ENCODE measurements at regions not wholly inside any gene's neighbourhood (a gene's known extent, or its start where the extent isn't known, plus 50 kb on each side); places are given as distances from the start of the nearest gene placed in this dataset.
A peak's percentile ranks its signal among the peaks of the same experiment; 100 is the strongest.

GRCh38 chr15:46441294-46442062, 806.6 kb downstream of the SQOR start:
- Histone ChIP-seq H3K27me3 (no peaks in the 10 kb centered on the region), H3K27ac (peak overlapping the region; percentile 31 to 60), H3K36me3 (no peaks in the 10 kb centered on the region), H3K4me3 (no peak overlapping the region), H3K9me3 (no peaks in the 10 kb centered on the region), H3K4me1 (peaks cover 0 to 6% of the 10 kb centered on the region in 2 donors)
- intact Hi-C loops (cut with DNase I) = no loop called here
- TF ChIP-seq CTCF (IDR thresholded peaks at IDR 0.05) = no peak
- no peak for DNase-seq (ENCODE audit: low spot score in 2 of 2)

- intact Hi-C loops (cut with DNase I) = no loop called here
- H3K9me3 ChIP-seq = no peaks in the 10 kb centered on the region
- H3K4me3 ChIP-seq = no peak overlapping the region
- H3K27ac ChIP-seq = peak overlapping the region; percentile 31 to 60
- no peaks in the 10 kb centered on the region for H3K27me3 ChIP-seq
- DNase-seq (ENCODE audit: low spot score in 2 of 2) = peak in 1 of 2 donors; percentile 64
- H3K4me1 ChIP-seq = peaks cover 0 to 6% of the 10 kb centered on the region in 2 donors
- no peak for TF ChIP-seq CTCF (IDR thresholded peaks at IDR 0.05)
- no peaks in the 10 kb centered on the region for H3K36me3 ChIP-seq
Measured at GRCh38 chr15:46442184-46442583, 807.4 kb downstream of the SQOR start.

GRCh38 chr15:46442901-46443590, 808.2 kb downstream of the SQOR start:
- no peak overlapping the region for H3K4me3 ChIP-seq
- no peak for DNase-seq (ENCODE audit: low spot score in 2 of 2)
- intact Hi-C loops (cut with DNase I) = no loop called here
- H3K36me3 ChIP-seq = no peaks in the 10 kb centered on the region
- no peak for TF ChIP-seq CTCF (IDR thresholded peaks at IDR 0.05)
- H3K4me1 ChIP-seq = peaks cover 0 to 6% of the 10 kb centered on the region in 2 donors
- no peaks in the 10 kb centered on the region for H3K27me3 ChIP-seq
- H3K9me3 ChIP-seq = no peaks in the 10 kb centered on the region
- peak overlapping the region in 1 of 2 donors; percentile 31 for H3K27ac ChIP-seq

GRCh38 chr15:46450112-46450809, 815.4 kb downstream of the SQOR start:
- Histone ChIP-seq H3K4me3 (no peak overlapping the region), H3K27ac (no peak overlapping the region), H3K4me1 (no peaks in the 10 kb centered on the region), H3K9me3 (no peaks in the 10 kb centered on the region), H3K36me3 (no peaks in the 10 kb centered on the region), H3K27me3 (no peaks in the 10 kb centered on the region)
- no peak for DNase-seq (ENCODE audit: low spot score in 2 of 2)
- no peak for TF ChIP-seq CTCF (IDR thresholded peaks at IDR 0.05)
- intact Hi-C loops (cut with DNase I) = no loop called here

- Histone ChIP-seq H3K4me1 (no peaks in the 10 kb centered on the region), H3K27me3 (no peaks in the 10 kb centered on the region), H3K36me3 (no peaks in the 10 kb centered on the region), H3K4me3 (no peak overlapping the region), H3K9me3 (no peaks in the 10 kb centered on the region), H3K27ac (no peak overlapping the region)
- no peak for TF ChIP-seq CTCF (IDR thresholded peaks at IDR 0.05)
- no peak for DNase-seq (ENCODE audit: low spot score in 2 of 2)
- intact Hi-C loops (cut with DNase I) = no loop called here
Measured at GRCh38 chr15:46450810-46451182, 816.0 kb downstream of the SQOR start.
